ENCODE measurements at regions not wholly inside any gene's neighbourhood (a gene's known extent, or its start where the extent isn't known, plus 50 kb on each side); places are given as distances from the start of the nearest gene placed in this dataset.
A peak's percentile ranks its signal among the peaks of the same experiment; 100 is the strongest.

DNA sequence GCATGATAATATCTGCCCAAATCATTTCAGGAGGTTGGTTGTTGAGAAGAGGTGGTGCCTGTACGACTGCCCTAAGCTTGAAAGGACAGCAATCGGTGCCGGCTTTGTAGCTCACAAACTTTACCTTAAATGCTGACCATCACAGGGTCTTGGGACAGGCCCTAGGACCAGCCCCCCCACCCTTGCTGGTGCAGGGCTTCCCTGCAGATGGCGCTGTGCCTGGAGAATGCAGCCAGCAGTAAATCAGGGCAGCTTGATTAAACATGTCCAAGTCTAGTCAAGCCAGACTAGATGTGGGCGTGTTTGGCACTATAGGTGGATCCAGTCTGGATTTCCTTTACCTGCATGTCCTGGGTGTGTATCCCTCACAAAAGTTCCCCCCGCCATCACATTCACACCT lies 135.5 kb upstream of the CRHR1 start:
- Mint-ChIP-seq H3K27ac (no peak overlapping the region), H3K27me3 (ENCODE audit: low read depth, poor library complexity) (peaks cover 4% of the 10 kb centered on the region), H3K4me1 (no peaks in the 10 kb centered on the region), H3K36me3 (ENCODE audit: low read depth) (no peaks in the 10 kb centered on the region), H3K9me3 (no peaks in the 10 kb centered on the region), H3K4me3 (no peak overlapping the region)
- DNase-seq, result peak; percentile 51
- TF ChIP-seq, protein P1, sequence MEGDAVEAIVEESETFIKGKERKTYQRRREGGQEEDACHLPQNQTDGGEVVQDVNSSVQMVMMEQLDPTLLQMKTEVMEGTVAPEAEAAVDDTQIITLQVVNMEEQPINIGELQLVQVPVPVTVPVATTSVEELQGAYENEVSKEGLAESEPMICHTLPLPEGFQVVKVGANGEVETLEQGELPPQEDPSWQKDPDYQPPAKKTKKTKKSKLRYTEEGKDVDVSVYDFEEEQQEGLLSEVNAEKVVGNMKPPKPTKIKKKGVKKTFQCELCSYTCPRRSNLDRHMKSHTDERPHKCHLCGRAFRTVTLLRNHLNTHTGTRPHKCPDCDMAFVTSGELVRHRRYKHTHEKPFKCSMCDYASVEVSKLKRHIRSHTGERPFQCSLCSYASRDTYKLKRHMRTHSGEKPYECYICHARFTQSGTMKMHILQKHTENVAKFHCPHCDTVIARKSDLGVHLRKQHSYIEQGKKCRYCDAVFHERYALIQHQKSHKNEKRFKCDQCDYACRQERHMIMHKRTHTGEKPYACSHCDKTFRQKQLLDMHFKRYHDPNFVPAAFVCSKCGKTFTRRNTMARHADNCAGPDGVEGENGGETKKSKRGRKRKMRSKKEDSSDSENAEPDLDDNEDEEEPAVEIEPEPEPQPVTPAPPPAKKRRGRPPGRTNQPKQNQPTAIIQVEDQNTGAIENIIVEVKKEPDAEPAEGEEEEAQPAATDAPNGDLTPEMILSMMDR (IDR thresholded peaks at IDR 0.05), result no peak

DNA sequence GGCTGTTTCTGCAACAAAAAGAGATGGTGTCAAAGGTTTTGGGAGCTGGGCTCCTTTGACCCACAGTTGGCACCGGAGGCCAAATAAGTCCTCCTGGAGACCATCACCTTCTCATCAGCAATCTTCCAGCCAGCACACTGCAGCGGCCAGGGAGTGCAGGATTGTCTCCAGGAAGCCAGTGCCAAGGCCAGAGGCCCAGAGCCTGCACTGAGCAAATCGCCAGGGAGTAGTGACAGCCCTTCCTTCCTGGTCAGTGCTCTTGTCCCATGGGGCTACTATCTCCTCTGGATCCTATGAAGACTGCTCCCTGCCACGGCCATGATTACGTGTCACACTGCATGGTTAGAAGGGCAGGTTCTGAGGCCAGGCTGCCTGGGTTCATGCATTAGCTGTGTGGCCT lies 134.3 kb upstream of the CRHR1 start:
- H3K27me3 Mint-ChIP-seq (ENCODE audit: low read depth, poor library complexity), result peaks cover 4% of the 10 kb centered on the region
- TF ChIP-seq, protein P1 (IDR thresholded peaks at IDR 0.05), result no peak
- H3K27ac Mint-ChIP-seq, result no peak overlapping the region
- DNase-seq, result no peak
- no peaks in the 10 kb centered on the region for H3K36me3 Mint-ChIP-seq (ENCODE audit: low read depth)
- H3K4me1 Mint-ChIP-seq, result no peaks in the 10 kb centered on the region
- H3K9me3 Mint-ChIP-seq, result no peaks in the 10 kb centered on the region
- H3K4me3 Mint-ChIP-seq, result no peak overlapping the region

DNA sequence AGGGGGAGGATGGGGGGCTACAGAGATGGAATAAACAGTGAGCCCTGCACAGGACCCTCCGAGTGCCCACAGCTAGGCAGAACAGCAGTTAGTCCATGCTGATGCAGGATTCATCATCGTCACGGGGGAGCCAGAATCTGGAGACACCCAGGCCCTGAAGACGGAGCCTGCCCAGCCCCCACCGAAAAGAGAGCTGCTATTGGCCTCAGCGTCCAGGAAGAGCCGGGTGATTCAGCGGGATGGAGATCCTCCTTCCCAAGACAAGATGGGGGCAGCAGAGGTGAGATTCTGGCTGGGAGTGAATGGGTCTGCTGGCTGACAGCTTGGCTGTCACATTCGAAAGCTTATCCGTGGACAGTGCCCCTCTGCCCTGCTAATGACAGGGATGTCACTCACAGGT lies 133.6 kb upstream of the CRHR1 start:
- no peaks in the 10 kb centered on the region for H3K4me1 Mint-ChIP-seq
- TF ChIP-seq, protein P1 (IDR thresholded peaks at IDR 0.05), result no peak
- H3K4me3 Mint-ChIP-seq, result no peak overlapping the region
- no peak for DNase-seq
- H3K27me3 Mint-ChIP-seq (ENCODE audit: low read depth, poor library complexity), result peaks cover 4% of the 10 kb centered on the region
- H3K36me3 Mint-ChIP-seq (ENCODE audit: low read depth), result no peaks in the 10 kb centered on the region
- no peak overlapping the region for H3K27ac Mint-ChIP-seq
- H3K9me3 Mint-ChIP-seq, result no peaks in the 10 kb centered on the region

DNA sequence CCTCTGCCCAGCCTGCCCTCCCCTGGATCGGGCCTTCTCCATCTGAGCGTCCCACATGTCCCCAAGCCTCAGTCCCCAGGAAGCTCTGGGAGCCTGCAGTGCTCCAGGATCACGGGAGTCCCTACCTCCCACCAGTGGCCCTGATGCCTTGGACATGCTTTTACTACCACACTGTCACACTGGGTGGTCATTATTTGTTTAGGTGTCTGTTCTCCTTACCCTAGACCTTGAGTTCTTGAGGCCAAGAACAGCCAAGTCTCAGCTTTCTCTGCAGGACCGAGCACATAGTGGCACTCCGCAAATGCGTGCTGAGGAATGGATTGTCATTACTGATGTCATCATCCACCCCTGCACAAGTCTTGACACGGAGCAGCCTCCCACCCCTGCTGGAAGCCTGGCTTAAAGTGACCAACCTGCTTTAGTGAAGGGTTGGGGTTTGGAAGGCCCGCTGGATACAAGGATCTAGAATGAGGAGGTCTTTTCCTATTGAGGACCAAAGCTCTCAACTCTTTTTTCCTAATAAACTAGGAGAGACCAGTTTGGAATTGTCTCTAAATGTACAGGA lies 132.9 kb upstream of the CRHR1 start:
- TF ChIP-seq, protein P1 (IDR thresholded peaks at IDR 0.05), result no peak
- Mint-ChIP-seq H3K27ac (no peak overlapping the region), H3K9me3 (no peaks in the 10 kb centered on the region), H3K4me1 (no peaks in the 10 kb centered on the region), H3K27me3 (ENCODE audit: low read depth, poor library complexity) (peaks cover 4% of the 10 kb centered on the region), H3K4me3 (no peak overlapping the region), H3K36me3 (ENCODE audit: low read depth) (no peaks in the 10 kb centered on the region)
- DNase-seq, result no peak

DNA sequence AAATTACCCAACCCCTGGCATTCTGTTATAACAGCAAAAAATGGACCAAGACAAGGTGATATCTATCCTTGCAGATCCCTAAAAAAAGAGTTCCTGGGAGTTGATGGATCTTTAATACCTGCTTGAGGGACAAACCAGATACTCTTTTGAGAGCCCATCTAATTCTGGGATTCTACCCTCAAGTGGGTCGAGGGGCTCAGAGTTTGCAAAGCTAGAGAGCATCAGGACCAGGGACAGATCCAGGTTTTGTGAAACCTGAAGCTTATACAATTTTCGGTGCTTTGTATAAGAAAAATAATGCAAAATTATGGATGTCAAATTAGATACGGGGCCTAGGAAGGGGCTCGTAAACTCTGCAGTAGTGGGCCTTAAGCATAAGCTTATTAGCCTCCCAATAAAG lies 130.5 kb upstream of the CRHR1 start:
- H3K36me3 Mint-ChIP-seq (ENCODE audit: low read depth), result no peaks in the 10 kb centered on the region
- H3K27ac Mint-ChIP-seq, result no peak overlapping the region
- TF ChIP-seq, protein P1 (IDR thresholded peaks at IDR 0.05), result no peak
- H3K4me1 Mint-ChIP-seq, result no peaks in the 10 kb centered on the region
- no peaks in the 10 kb centered on the region for H3K9me3 Mint-ChIP-seq
- no peak overlapping the region for H3K4me3 Mint-ChIP-seq
- H3K27me3 Mint-ChIP-seq (ENCODE audit: low read depth, poor library complexity), result peaks cover 10% of the 10 kb centered on the region
- DNase-seq, result no peak

DNA sequence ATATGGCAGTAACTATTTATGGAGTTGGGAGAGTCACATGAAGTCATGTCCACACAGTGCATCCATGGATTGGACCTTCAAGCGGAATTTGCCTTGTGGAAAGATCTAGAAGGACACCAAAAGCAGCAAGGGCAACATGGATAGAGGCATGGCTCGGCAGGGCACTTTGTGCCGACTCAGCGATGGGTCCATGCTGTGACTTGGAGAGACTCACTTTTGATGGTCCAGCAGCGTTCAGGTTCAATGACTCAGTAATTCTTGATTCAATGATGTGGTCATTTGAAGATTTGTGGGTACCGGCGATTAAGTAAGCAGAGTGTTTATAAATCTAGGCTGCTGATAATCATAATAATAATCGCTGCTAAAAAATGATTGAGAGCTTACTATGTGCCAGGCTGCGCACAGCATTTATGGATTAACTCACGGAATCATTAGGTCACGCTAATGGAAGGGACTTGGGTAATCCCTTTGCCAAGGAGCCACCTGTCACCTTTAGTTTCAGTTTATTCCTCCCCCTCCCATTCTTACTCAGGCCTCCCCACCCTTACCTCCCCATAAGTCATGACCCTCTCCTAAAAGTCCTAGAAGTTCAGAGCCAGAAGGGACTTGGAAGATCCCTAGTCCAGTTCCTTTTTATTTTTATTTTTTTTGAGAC lies 127.5 kb upstream of the CRHR1 start:
- Mint-ChIP-seq H3K9me3 (no peaks in the 10 kb centered on the region), H3K36me3 (ENCODE audit: low read depth) (no peaks in the 10 kb centered on the region), H3K27me3 (ENCODE audit: low read depth, poor library complexity) (peaks cover 16% of the 10 kb centered on the region), H3K4me1 (no peaks in the 10 kb centered on the region), H3K27ac (no peak overlapping the region), H3K4me3 (no peak overlapping the region)
- TF ChIP-seq, protein P1 (IDR thresholded peaks at IDR 0.05), result no peak
- DNase-seq, result no peak
